ENCODE measurements at regions not wholly inside any gene's neighbourhood (a gene's known extent, or its start where the extent isn't known, plus 50 kb on each side); places are given as distances from the start of the nearest gene placed in this dataset.

DNA sequence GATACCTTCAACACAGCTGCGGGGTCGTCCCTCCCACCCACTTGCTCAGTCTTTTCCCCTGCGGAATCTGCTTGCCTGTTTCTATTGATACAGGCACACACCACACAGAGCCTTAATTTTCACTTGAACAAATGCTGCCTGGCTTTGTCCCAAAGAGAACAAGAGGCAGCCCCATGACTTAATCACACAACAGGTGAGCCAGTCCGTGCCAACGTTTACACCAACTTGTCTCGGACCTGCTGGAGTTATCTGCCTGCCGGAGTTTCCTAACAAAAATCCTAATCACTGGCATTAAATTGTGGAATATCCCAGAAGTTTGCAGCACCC, 186.8 kb upstream of the RREB1 start:
- TF ChIP-seq, protein P1, sequence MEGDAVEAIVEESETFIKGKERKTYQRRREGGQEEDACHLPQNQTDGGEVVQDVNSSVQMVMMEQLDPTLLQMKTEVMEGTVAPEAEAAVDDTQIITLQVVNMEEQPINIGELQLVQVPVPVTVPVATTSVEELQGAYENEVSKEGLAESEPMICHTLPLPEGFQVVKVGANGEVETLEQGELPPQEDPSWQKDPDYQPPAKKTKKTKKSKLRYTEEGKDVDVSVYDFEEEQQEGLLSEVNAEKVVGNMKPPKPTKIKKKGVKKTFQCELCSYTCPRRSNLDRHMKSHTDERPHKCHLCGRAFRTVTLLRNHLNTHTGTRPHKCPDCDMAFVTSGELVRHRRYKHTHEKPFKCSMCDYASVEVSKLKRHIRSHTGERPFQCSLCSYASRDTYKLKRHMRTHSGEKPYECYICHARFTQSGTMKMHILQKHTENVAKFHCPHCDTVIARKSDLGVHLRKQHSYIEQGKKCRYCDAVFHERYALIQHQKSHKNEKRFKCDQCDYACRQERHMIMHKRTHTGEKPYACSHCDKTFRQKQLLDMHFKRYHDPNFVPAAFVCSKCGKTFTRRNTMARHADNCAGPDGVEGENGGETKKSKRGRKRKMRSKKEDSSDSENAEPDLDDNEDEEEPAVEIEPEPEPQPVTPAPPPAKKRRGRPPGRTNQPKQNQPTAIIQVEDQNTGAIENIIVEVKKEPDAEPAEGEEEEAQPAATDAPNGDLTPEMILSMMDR (IDR thresholded peaks at IDR 0.05), result no peak
- no peak for TF ChIP-seq POLR2AphosphoS5 (IDR thresholded peaks at IDR 0.05; ENCODE audit: low read depth, low read length)

All from SK-N-SH (cell line).